Panc1 (cell line): ENCODE measurements at regions not wholly inside any gene's neighbourhood (a gene's known extent, or its start where the extent isn't known, plus 50 kb on each side); places are given as distances from the start of the nearest gene placed in this dataset.

Source experiments
- ATAC-seq: fragments of 200-7000 bp; cut with Tn5 transposase; 2 replicates; pipeline ENCODE4 v1.9.1; 2020; ENCODE audit warnings: mild to moderate bottlenecking, moderate library complexity
- BruUV-seq: library from RNA; stranded (reverse); fragments of 400-500 nt; replicated peaks from 2 replicates; lab custom pipeline; 2021; lab: Mats Ljungman, UMichigan
- CTCF ChIA-PET: fragments of 300-600 bp; sonication (Branson Sonifier 250); formaldehyde crosslinking; loops from one replicate; lab custom pipeline; 2022; ENCODE audit warnings: antibody characterized with exemption; lab: Charles Lee
- POLR2A ChIA-PET: fragments of 300-600 bp; sonication (Branson Sonifier 250); formaldehyde crosslinking; loops from one replicate; lab custom pipeline; 2022; ENCODE audit warnings: antibody characterized with exemption; lab: Charles Lee
- DNase-seq: peaks from one replicate; pipeline ENCODE4 v3.0.0-alpha.2; 2010; ENCODE audit warnings: low read depth, low spot score
- H3K27ac ChIP-seq: 2 replicates; pipeline ENCODE4 v1.5.1; 2011; ENCODE audit warnings: mild to moderate bottlenecking, low read length, inconsistent platforms
- H3K27me3 ChIP-seq: fragments of 200-500 bp; sonication (Bioruptor generic); 2 replicates; pipeline ENCODE4 v1.6.0; 2014; ENCODE audit warnings: low read length, inconsistent platforms; ENCODE audit not compliant: control insufficient read depth, insufficient read depth
- H3K36me3 ChIP-seq: fragments of 200-500 bp; sonication (Bioruptor generic); 2 replicates; pipeline ENCODE4 v1.5.1; 2014; ENCODE audit warnings: inconsistent platforms, mild to moderate bottlenecking, low read length, moderate library complexity; ENCODE audit not compliant: control insufficient read depth, insufficient read depth
- H3K4me1 ChIP-seq: 2 replicates; pipeline ENCODE4 v1.5.1; 2011; ENCODE audit warnings: inconsistent platforms, mild to moderate bottlenecking, low read length, moderate library complexity; ENCODE audit not compliant: control insufficient read depth, insufficient read depth
- H3K4me3 ChIP-seq, 2 experiments: 2 replicates each; pipeline ENCODE4 v1.5.1; 2011 to 2012; ENCODE audit warnings: low read depth in 2 of 2, low read length in 2 of 2, mild to moderate bottlenecking in 2 of 2, inconsistent platforms in 1 of 2, moderate library complexity in 1 of 2
- H3K9me3 ChIP-seq: fragments of 200-500 bp; sonication (Bioruptor generic); 2 replicates; pipeline ENCODE4 v1.5.1; 2014; ENCODE audit warnings: low read depth, mild to moderate bottlenecking, inconsistent platforms, low read length, moderate library complexity; ENCODE audit not compliant: control insufficient read depth, insufficient read depth
- CTCF ChIP-seq: fragments of 450-650 bp; IDR thresholded peaks from 2 replicates; pipeline ENCODE4 v1.5.1; 2017; ENCODE audit warnings: mild to moderate bottlenecking
- POLR2AphosphoS5 ChIP-seq: IDR thresholded peaks from 2 replicates; pipeline ENCODE4 v1.6.1; 2012; ENCODE audit warnings: mild to moderate bottlenecking, low read depth, low read length, moderate library complexity
- REST ChIP-seq, 2 experiments: IDR thresholded peaks; 2 replicates each; pipeline ENCODE4 v1.6.1; 2011 to 2012; ENCODE audit warnings: low read depth in 2 of 2, control low read depth in 1 of 2, low read length in 1 of 2, mild to moderate bottlenecking in 1 of 2, moderate library complexity in 1 of 2; ENCODE audit not compliant: insufficient read depth in 1 of 2
- SIN3A ChIP-seq: IDR thresholded peaks from 2 replicates; pipeline ENCODE4 v1.6.1; 2012; ENCODE audit warnings: low read depth, mild to moderate bottlenecking, low read length, moderate library complexity, borderline replicate concordance; ENCODE audit not compliant: insufficient read depth
- TCF7L2 ChIP-seq: IDR thresholded peaks from 2 replicates; pipeline ENCODE4 v1.6.1; 2011; ENCODE audit warnings: mild to moderate bottlenecking, low read depth, low read length, inconsistent platforms
- in situ Hi-C: cut with HindIII; loops from 2 replicates; pipeline ENCODE4 v1.10.0; 2016; ENCODE audit warnings: low sequenced_read_pairs, low pct_unique_long_range_greater_than_20kb
- intact Hi-C: fragments of 100-400 bp; cut with micrococcal nuclease; formaldehyde crosslinking; loops from one replicate; pipeline ENCODE4 v1.10.0; 2022; ENCODE audit not compliant: unreplicated experiment

- Histone ChIP-seq H3K9me3 (no peaks in the 10 kb centered on the region), H3K4me3 (peak overlapping the region in 1 of 2 experiments; percentile 33; a peak in 2 of 4 replicates), H3K4me1 (no peaks in the 10 kb centered on the region), H3K27me3 (no peaks in the 10 kb centered on the region), H3K27ac (no peak overlapping the region), H3K36me3 (no peaks in the 10 kb centered on the region)
- ChIA-PET CTCF (no interaction called here), POLR2A (no interaction called here)
- ATAC-seq = no peak
- no TSS peak for BruUV-seq
- TF ChIP-seq SIN3A (no peak), POLR2AphosphoS5 (no peak), TCF7L2 (no peak), CTCF (no peak), REST (IDR thresholded peaks at IDR 0.05; ENCODE audit: insufficient read depth in 1 of 2, low read depth in 2 of 2, low read length in 1 of 2) (no peak)
- intact Hi-C loops (loop anchor here (10.0 kb wide), 3 partner anchors 163 to 697 kb away; no protein-coding TSS in a partner anchor), in situ Hi-C loops (no loop called here)
- DNase-seq = no peak
These were observed 1415.8 kb upstream of the TENM3 start for GRCh38 chr4:180827232-180828009.

- no peak for TF ChIP-seq TCF7L2
- peak; percentile 63; the same call in 1 of the 2 replicates for TF ChIP-seq CTCF
- no peak for TF ChIP-seq REST (IDR thresholded peaks at IDR 0.05; ENCODE audit: insufficient read depth in 1 of 2, low read depth in 2 of 2, low read length in 1 of 2)
- no peak for TF ChIP-seq POLR2AphosphoS5
- no peak for TF ChIP-seq SIN3A
- Histone ChIP-seq H3K4me1 (no peaks in the 10 kb centered on the region), H3K36me3 (no peaks in the 10 kb centered on the region), H3K27ac (no peak overlapping the region), H3K27me3 (no peaks in the 10 kb centered on the region), H3K9me3 (no peaks in the 10 kb centered on the region), H3K4me3 (no peak overlapping the region)
- peak; percentile 35 for DNase-seq
- in situ Hi-C loops = no loop called here
- BruUV-seq = no TSS peak
- intact Hi-C loops = loop anchor here (10.0 kb wide), 3 partner anchors 164 to 696 kb away; no protein-coding TSS in a partner anchor
- no peak for ATAC-seq
- ChIA-PET POLR2A (no interaction called here), CTCF (no interaction called here)
These were observed 1414.7 kb upstream of the TENM3 start for GRCh38 chr4:180828455-180829018.
